IgD-negative memory B cell (primary cell): ENCODE measurements at regions not wholly inside any gene's neighbourhood (a gene's known extent, or its start where the extent isn't known, plus 50 kb on each side); places are given as distances from the start of the nearest gene placed in this dataset.

ENCODE experiments used
- H3K27ac Mint-ChIP-seq, 3 donors: one replicate each; pipeline ENCODE4 v1.8.0; 2020 to 2022; ENCODE audit warnings: mild to moderate bottlenecking in 3 of 3, mixed read lengths in 3 of 3, moderate library complexity in 1 of 3
- H3K27me3 Mint-ChIP-seq: one replicate; pipeline ENCODE4 v1.8.0; 2021; ENCODE audit warnings: mixed read lengths
- H3K36me3 Mint-ChIP-seq: one replicate; pipeline ENCODE4 v1.8.0; 2020; ENCODE audit warnings: mild to moderate bottlenecking, mixed read lengths
- H3K4me1 Mint-ChIP-seq, 3 donors: one replicate each; pipeline ENCODE4 v1.8.0; 2020 to 2022; ENCODE audit warnings: mixed read lengths in 3 of 3, mild to moderate bottlenecking in 1 of 3
- H3K4me3 Mint-ChIP-seq, 4 donors: one replicate each; pipeline ENCODE4 v1.8.0; 2020 to 2022; ENCODE audit warnings: mild to moderate bottlenecking in 4 of 4, mixed read lengths in 4 of 4, moderate library complexity in 3 of 4
- H3K9me3 Mint-ChIP-seq, 3 donors: one replicate each; pipeline ENCODE4 v1.8.0; 2020 to 2021; ENCODE audit warnings: mixed read lengths in 3 of 3, mild to moderate bottlenecking in 1 of 3

DNA sequence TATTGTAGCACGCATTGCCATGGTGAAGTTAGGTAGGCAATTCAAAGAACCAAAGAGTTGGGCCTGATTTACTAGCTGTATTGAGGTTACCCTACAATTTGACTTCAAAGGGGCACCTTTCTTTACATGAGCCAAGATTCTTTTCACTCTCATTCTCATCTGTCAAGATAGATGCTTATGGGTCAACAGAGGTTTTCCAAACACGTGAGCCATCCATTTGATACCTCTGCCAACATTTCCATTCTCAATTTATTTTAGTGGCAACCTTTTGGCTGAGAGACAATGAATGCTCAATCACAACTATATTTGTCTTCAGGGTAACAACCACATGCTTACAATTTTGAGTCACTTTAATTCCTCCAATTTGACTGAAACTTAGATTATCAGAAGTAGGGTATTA lies 370.6 kb upstream of the CDH20 start:
- no peaks in the 10 kb centered on the region for H3K4me1 Mint-ChIP-seq

DNA sequence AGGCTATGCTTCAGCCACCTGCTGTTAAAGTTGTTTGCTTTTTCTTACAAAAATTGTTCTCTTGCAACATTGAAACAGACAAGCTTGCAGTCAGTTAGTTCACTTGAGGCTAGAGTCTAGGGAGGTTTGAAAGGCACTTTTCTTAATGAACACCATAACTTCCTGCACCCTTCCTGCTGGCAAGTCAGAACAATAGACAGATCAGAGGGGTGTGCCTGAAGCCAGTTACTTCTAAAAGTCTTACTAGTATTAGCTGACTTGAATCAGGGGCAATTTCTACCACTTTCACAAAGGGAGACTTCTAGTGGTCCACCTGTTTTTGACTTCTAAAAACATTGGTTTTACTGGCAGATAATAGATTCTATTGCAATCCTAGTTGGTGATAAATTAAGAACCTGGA lies 367.4 kb upstream of the CDH20 start:
- Mint-ChIP-seq H3K27me3 (no peaks in the 10 kb centered on the region), H3K27ac (no peak overlapping the region), H3K9me3 (peaks cover 0 to 4% (median 0%) of the 10 kb centered on the region in 3 donors), H3K4me3 (no peak overlapping the region), H3K4me1 (no peaks in the 10 kb centered on the region), H3K36me3 (no peaks in the 10 kb centered on the region)

More for the DNA sequence above, 370.6 kb upstream of the CDH20 start:
- Mint-ChIP-seq H3K4me3 (no peak overlapping the region), H3K27ac (no peak overlapping the region), H3K36me3 (no peaks in the 10 kb centered on the region), H3K27me3 (no peaks in the 10 kb centered on the region), H3K9me3 (peaks cover 0 to under 1% (median 0%) of the 10 kb centered on the region in 3 donors)

DNA sequence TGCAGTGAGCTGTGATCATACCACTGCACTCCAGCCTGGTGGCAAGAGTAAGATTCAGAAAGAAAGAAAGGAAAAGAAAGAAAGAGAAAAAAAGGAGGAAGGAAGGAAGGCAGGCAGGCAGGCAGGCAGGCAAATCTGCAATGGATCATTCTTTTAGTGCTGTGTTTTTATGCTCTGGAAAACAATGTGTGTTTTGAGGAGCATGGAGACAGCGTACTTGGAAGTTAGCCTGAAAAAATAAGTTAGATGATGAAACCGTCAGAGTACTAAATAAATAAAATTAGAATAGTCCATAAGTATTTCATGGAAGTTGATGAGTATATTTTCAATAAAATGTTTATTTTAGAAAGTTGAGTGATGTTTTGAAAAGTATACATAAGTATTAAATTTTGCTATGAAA lies 366.4 kb upstream of the CDH20 start:
- Mint-ChIP-seq H3K36me3 (no peaks in the 10 kb centered on the region), H3K4me3 (no peak overlapping the region), H3K27me3 (no peaks in the 10 kb centered on the region), H3K9me3 (peaks cover 0 to 4% (median 0%) of the 10 kb centered on the region in 3 donors), H3K27ac (no peak overlapping the region), H3K4me1 (no peaks in the 10 kb centered on the region)

DNA sequence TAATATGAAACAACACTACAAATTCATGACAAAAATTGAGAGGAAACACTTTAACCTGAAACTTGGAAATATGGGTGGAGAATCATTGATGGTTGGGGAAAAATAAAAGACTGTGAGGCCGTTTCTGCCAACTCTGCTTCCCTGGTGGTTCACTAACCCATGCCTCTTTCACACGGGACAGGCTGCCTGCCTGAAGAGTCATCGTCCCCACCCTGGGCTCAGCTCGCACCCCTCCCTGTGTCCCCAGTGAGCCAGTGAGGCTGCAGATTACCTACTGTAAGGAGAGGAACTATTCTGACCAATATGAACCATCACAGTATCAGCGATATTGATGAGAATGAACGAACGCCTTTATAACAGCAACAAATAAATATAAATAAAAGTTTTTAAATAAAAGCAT lies 357.8 kb upstream of the CDH20 start:
- Mint-ChIP-seq H3K4me1 (no peaks in the 10 kb centered on the region), H3K9me3 (peaks cover 1 to 4% (median 2%) of the 10 kb centered on the region in 3 donors), H3K36me3 (peaks cover 3% of the 10 kb centered on the region), H3K27ac (no peak overlapping the region), H3K27me3 (no peaks in the 10 kb centered on the region), H3K4me3 (peak overlapping the region in 1 of 4 donors; percentile 28)

DNA sequence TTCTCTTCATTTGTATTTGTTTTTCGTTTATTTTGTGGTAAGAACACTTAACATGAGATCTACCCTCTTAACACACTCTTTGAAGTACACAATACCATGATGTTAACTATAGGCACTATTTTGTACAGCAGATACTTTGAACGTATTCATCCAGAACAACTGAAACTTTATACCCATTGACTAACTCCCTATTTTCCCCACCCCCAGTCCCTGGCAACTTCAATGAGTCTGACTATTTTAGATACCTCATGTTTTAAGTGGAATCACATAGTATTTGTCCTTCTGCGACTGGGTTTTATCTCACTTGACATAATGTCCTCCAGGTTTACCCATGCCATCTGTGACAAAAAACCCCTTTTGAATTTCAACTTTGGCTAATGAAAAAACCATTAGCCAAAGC lies 356.3 kb upstream of the CDH20 start:
- Mint-ChIP-seq H3K27ac (no peak overlapping the region), H3K27me3 (no peaks in the 10 kb centered on the region), H3K9me3 (peaks cover 1 to 4% (median 2%) of the 10 kb centered on the region in 3 donors), H3K36me3 (peaks cover 3% of the 10 kb centered on the region), H3K4me1 (no peaks in the 10 kb centered on the region), H3K4me3 (no peak overlapping the region)

DNA sequence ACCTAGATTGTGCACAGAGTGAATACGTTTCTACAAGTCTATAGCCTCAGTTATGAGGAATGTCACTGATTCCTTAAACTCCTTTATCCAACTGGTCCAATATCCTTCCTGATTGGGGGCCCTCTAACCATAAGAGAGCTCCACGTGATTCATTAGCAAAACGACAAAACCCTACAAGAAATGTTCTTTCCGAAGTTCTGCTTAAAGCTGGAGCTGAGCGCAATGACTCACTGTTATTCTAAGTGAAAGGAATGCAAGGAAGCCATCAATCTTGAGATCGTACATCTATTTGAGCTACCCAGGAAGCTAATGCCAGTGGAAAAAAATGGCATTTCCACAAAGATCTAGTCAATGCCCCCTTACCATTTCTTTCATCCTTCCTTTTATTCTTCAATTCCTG lies 354.9 kb upstream of the CDH20 start:
- no peaks in the 10 kb centered on the region for H3K4me1 Mint-ChIP-seq
- H3K27me3 Mint-ChIP-seq, result no peaks in the 10 kb centered on the region
- peaks cover 1 to 4% (median 2%) of the 10 kb centered on the region in 3 donors for H3K9me3 Mint-ChIP-seq
- H3K36me3 Mint-ChIP-seq, result peaks cover 3% of the 10 kb centered on the region
- no peak overlapping the region for H3K27ac Mint-ChIP-seq
- no peak overlapping the region for H3K4me3 Mint-ChIP-seq

DNA sequence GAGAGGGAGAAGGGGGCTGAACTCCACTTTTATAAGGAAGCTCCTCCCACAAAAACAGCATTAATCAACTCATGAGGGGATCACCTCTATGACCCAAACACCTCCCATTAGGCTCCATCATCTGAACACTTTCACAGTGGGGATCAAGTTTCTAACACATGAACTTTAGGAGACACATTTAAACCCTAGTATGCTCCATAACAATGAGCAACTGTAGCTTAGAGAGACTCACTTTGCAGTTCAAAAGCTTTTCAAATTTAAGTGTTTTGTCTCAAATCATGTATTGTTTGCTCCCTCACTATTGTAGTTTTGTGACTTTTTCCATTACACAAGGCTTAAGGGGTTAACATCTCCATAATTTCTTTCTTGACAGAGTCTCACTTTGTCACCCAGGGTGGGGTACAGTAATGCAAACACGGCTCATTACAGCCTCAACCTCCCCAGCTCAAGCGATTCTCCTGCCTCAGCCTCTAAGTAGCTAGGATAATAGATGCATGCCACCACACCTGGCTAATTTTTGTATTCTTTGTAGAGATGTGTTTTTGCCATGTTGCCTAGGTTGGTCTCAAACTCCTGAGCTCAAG lies 352.7 kb upstream of the CDH20 start:
- no peaks in the 10 kb centered on the region for H3K27me3 Mint-ChIP-seq
- no peak overlapping the region for H3K27ac Mint-ChIP-seq
- peaks cover 3% of the 10 kb centered on the region for H3K36me3 Mint-ChIP-seq
- H3K4me3 Mint-ChIP-seq, result no peak overlapping the region
- H3K4me1 Mint-ChIP-seq, result no peaks in the 10 kb centered on the region
- H3K9me3 Mint-ChIP-seq, result peaks cover 0 to 3% (median 2%) of the 10 kb centered on the region in 3 donors

DNA sequence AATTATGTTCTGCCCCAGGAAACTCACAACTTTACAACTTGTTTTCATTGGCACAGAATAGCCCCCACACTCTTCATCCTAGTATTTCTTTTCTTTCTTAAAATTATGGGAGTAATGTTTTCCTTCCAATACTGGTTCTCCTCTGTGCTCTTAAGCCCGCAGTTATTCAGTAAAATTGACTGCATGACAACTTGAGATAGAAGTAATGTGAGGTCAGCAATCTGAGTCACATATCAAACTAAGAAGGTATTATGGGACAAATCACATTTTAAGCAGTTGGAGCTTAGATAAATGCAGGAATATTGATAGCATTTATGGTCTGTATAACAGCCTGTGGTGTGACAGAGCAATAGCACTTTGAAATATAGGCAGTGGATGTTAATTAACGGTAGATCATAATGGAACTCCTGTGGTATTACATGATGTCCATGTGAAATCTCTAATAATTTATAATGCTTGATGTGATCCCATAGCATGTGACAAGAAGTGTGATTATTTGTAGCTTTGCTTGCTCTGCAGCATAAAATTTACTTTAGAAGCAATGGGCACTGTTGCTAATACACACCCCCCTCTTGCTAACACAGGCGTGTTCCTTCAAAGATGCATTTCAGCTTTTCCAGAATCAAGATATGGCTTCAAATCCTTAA lies 351.4 kb upstream of the CDH20 start:
- Mint-ChIP-seq H3K4me3 (no peak overlapping the region), H3K27me3 (no peaks in the 10 kb centered on the region), H3K4me1 (no peaks in the 10 kb centered on the region), H3K9me3 (peaks cover 2 to 7% (median 7%) of the 10 kb centered on the region in 3 donors), H3K27ac (no peak overlapping the region), H3K36me3 (peaks cover 2% of the 10 kb centered on the region)

DNA sequence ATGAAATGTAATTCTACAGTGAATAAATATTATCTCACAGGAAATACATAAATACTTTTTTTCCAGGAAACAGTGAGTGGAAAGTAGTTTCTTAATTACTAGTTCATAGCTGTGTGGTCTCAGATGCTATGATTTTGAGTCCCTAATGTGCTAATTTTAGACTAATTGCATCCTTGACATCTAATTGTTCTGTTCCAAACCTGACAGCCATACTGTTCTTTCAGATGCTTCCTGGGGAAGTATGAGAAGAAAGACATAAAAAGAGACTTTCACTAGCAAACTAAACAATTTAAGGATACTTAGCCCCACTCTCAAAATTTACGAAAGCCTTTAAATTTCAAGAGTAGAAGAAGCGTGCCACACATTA lies 350.9 kb upstream of the CDH20 start:
- Mint-ChIP-seq H3K27ac (no peak overlapping the region), H3K4me1 (no peaks in the 10 kb centered on the region), H3K27me3 (no peaks in the 10 kb centered on the region), H3K4me3 (no peak overlapping the region), H3K36me3 (no peaks in the 10 kb centered on the region), H3K9me3 (peaks cover 2 to 7% (median 7%) of the 10 kb centered on the region in 3 donors)

DNA sequence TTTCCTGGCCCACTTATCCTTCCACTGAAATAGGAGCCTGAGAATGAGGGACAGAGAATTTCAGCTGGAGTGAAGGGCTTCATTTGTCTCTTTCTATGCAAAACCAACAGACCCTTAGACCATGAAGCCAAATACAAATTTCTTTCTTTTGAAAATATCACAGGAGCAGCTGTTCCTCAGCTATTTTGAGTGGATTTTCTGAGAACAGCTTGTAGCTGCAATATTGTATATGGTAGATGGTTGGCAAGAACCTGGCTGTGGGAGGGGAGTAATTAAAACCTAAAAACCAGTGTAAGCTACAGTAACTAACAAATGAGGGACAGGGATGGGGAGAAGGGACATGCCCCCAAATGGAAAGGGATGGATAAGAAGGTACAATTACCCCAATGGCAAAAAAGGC lies 350.3 kb upstream of the CDH20 start:
- Mint-ChIP-seq H3K4me1 (no peaks in the 10 kb centered on the region), H3K27me3 (no peaks in the 10 kb centered on the region), H3K9me3 (peaks cover 2 to 7% (median 7%) of the 10 kb centered on the region in 3 donors), H3K27ac (no peak overlapping the region), H3K4me3 (no peak overlapping the region), H3K36me3 (no peaks in the 10 kb centered on the region)

DNA sequence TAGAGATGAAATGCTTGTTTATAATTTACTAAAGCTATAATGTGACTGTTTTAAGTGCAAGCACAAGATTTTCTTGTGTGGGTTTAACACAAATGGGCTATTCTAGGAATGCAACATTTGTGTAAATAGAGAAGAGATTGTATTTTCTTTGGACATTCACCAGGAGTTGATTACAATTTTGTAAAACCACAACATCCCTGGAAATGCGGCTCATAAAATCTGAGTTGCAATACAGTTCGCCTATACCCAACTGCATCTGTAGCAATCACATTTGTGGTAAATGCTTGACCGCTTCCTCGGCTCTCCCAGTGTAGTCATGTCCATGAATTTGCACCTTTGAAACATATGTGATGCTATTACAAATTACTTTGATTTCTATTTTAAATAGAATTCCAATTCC lies 348.7 kb upstream of the CDH20 start:
- Mint-ChIP-seq H3K36me3 (no peaks in the 10 kb centered on the region), H3K4me1 (no peaks in the 10 kb centered on the region), H3K27ac (no peak overlapping the region), H3K4me3 (no peak overlapping the region), H3K27me3 (no peaks in the 10 kb centered on the region), H3K9me3 (peaks cover 2 to 7% (median 7%) of the 10 kb centered on the region in 3 donors)

DNA sequence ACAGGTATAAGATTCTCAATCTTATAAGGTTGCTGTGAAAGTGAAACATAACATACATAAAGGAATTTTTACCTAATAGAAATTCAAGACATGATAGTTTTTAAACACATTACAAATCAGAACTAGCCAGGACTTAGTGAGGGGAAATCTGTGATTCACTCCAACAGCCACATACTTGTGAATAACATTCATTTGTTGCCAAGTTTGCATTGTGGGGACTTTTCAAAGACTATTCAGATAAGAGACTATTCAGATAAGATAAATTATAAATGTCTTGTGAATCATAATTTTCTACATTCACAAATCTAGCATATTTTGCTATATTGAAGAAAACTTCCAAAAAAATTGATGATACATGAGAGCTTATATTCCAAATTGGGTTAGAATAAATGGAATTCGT lies 345.3 kb upstream of the CDH20 start:
- Mint-ChIP-seq H3K27ac (no peak overlapping the region), H3K9me3 (peaks cover 7% of the 10 kb centered on the region in 3 donors), H3K36me3 (no peaks in the 10 kb centered on the region), H3K4me3 (no peak overlapping the region), H3K4me1 (no peaks in the 10 kb centered on the region), H3K27me3 (no peaks in the 10 kb centered on the region)

DNA sequence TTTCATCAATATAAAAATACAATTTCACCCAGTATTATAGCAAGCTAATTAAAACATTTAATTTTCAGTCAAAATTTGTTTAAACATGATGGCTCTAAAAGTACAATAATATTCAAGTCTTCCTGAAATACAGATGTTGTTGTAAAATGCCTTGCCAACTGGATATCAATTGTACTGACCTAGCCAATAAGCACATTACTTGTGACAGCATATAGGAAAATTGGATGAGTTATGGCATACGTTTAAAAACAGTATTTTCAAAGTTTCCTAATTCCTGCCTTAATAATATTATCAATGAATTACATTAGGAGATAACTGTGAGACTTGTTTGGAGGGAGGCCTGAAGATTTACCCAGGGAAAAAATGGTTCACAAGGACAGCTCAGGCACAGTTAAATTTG lies 336.9 kb upstream of the CDH20 start:
- H3K9me3 Mint-ChIP-seq, result peaks cover 3 to 5% (median 3%) of the 10 kb centered on the region in 3 donors
- H3K27ac Mint-ChIP-seq, result no peak overlapping the region
- no peak overlapping the region for H3K4me3 Mint-ChIP-seq
- no peaks in the 10 kb centered on the region for H3K36me3 Mint-ChIP-seq
- H3K4me1 Mint-ChIP-seq, result no peaks in the 10 kb centered on the region
- H3K27me3 Mint-ChIP-seq, result no peaks in the 10 kb centered on the region

DNA sequence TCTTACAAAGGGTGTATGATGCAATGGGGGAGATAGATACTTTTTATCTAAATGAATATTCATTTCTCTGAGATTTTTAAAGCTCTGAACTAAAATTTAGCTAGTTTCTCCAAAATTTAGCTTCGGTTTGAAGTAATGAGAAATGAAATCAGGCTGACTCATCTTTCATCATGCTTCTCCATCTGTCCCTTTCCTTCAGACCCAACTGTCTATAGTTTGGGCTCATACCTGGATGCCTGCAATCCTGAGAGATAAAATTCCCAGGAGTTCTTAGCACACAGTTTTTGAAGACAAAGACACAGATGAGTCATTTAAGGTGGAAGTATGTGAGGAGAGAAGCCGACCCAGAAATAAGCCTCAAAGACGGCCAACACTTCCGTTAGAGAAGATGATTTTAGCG lies 336.4 kb upstream of the CDH20 start:
- no peak overlapping the region for H3K27ac Mint-ChIP-seq
- H3K27me3 Mint-ChIP-seq, result no peaks in the 10 kb centered on the region
- H3K9me3 Mint-ChIP-seq, result peaks cover 3 to 5% (median 3%) of the 10 kb centered on the region in 3 donors
- no peak overlapping the region for H3K4me3 Mint-ChIP-seq
- no peaks in the 10 kb centered on the region for H3K36me3 Mint-ChIP-seq
- H3K4me1 Mint-ChIP-seq, result no peaks in the 10 kb centered on the region

DNA sequence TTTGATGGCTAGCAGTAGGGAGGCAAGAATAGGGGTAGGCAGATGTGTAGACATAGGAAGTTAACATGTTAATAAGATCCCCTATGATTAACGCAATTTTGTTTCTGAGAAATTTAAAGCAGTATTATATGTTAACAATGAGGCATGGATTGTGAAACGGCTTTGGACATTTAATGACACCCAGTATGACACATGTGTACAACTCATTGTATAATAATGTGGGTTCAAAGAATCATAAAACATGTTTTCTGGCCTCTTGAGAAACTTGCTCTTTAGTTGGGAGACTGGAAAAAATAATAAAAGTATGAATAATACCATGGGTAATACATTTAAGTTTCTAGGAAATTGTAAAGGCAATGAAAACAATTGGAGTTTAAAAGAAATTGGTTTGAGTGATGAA lies 332.1 kb upstream of the CDH20 start:
- Mint-ChIP-seq H3K27me3 (no peaks in the 10 kb centered on the region), H3K4me1 (no peaks in the 10 kb centered on the region), H3K27ac (no peak overlapping the region), H3K36me3 (no peaks in the 10 kb centered on the region), H3K9me3 (peaks cover 0 to 6% (median 0%) of the 10 kb centered on the region in 3 donors), H3K4me3 (no peak overlapping the region)

DNA sequence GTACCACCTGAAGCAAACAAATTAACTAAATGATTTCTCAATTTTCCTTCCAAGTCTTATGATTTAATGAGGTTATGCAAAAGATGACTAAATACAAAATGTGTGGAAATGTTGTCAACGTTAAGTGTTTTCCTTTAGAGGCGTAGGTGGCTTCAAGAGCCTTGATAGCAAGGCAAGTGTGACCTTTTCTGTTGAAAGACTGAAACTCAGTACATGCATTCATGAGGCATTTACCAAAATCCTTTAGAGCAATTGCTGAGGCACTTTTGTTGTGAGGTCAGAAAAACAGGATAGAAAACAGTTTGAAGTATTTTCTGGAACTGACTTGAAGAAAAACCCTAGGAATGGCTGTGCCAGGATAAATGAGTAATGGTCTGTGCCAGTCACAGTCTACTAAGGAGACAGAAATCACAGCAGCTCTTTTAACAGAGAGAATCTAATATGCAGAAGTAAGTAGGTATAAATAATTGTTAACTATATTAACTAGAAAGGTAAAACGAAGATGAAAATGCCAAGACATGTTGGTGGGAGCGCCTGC lies 326.5 kb upstream of the CDH20 start:
- Mint-ChIP-seq H3K4me1 (no peaks in the 10 kb centered on the region), H3K36me3 (no peaks in the 10 kb centered on the region), H3K9me3 (peaks cover 0 to 3% (median 0%) of the 10 kb centered on the region in 3 donors), H3K4me3 (no peak overlapping the region), H3K27me3 (no peaks in the 10 kb centered on the region), H3K27ac (no peak overlapping the region)
